Activated CD8-positive, alpha-beta memory T cell treated with anti-CD3 and anti-CD28 coated beads, Interleukin-2, amount 50 U/mL, for 1 hour (primary cell): ENCODE measurements at regions not wholly inside any gene's neighbourhood (a gene's known extent, or its start where the extent isn't known, plus 50 kb on each side); places are given as distances from the start of the nearest gene placed in this dataset.

Experiments used
- DNase-seq: peaks from one replicate; pipeline ENCODE4 v3.0.0-alpha.2; 2020; ENCODE audit errors: extremely low read depth

DNA sequence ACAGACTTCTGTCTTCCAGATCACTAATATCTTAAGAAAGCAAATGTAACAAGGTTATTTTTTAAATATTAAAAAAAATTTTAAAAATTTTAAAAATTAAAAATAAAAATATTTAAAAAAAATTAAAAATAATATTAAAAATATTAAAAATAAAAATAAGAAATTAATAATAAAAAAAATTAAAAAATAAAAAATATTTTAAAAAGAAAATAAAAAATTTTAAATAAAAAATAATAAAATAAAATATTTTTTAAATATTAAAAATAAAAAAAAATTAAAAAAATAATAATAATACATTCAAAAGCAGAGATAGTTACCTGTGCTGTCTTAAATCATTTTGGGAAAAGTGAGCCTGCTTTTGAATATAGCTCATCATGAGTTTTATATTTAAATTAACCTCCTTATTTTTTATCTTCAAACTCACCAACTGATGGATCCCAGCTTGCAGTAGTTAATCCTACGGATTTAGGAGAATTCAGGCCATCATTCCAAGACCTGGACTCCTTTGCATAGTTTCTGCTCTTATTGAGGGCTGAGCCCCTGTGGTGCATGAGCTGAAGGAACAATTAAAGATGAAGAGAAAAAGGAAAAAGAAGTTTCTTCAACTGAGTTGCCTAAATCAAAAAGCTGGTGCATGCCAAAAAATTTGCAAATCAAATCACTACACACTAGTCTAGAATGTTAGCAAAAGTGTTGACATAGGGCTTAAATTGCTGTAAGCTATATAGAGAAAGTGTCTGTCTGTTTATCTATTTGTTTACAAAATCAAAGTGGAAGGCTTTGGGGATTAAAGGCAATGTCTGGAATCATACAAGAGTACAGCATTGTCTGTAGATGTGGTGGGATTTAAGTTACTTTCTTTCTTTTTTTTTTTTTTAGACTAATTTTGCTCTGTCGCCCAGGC lies 50.5 kb upstream of the ZNF438 start:
- DNase-seq: no peak

DNA sequence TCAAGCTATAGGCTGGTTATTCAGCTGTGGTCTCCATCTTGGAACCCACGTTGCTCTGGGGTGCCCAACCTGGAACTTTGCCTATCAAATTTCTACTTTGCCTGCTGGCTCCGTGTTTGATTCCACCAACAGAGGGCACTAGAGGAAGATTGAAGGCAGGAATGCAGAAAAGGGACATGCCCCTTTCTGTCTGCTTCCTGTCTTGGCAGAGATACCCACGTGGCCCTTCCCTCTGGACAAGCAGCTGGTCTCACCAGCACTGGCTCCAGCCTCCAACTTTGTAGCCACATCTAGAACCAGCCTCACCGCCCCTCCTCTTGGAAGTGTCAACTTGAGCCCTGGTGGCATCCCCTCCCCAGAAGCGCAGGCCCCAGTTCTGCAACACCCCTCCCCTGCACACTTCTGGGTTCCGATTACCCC lies 52.1 kb upstream of the ZNF438 start:
- no peak for DNase-seq

GRCh38 chr10:31087011-31087410 lies 55.3 kb upstream of the ZNF438 start:
- DNase-seq: no peak

- DNase-seq: no peak
Observed at GRCh38 chr10:31087851-31088250, 56.2 kb upstream of the ZNF438 start.

- no peak for DNase-seq
Observed at GRCh38 chr10:31090894-31091607, 59.4 kb upstream of the ZNF438 start.

- DNase-seq: no peak
Observed at GRCh38 chr10:31095677-31096560, 64.3 kb upstream of the ZNF438 start.

DNA sequence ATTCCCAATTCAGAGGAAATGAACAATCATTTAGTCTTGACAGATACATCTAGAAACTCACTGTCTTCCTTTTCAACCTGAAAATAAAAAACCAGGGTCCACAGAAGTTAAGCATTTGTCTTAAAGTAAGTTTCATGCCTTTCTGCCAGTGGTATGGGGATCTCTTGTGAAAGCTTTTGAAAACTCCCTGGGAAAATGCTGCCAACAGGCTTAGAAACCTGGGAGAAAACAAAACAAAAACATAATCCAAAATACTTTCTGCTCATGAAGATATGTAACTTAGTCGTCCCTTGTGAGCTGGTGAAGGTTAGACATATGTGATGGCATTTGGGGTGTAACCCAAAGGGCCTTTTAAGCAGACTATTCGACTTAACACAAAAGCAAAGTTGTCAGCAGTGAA lies 66.4 kb upstream of the ZNF438 start:
- DNase-seq: no peak

DNA sequence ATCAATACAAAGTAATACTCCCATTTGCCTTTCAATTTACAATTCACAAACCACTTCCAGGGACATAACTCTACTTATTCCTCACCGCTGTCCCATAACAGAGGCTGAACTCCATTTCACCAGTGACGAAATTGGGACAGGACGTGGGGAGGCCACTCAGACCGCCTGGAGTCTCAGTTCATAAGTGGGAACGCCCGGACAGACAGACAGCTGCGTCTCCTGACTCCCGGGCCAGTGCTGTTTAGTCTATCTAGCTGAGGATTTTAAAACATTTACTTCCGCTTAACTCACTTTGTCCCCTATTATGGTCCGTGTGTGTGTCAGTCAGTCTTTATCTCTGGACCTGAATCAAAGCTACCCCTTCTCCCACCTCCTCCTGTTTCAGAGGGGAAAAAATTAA lies 67.4 kb upstream of the ZNF438 start:
- no peak for DNase-seq

DNA sequence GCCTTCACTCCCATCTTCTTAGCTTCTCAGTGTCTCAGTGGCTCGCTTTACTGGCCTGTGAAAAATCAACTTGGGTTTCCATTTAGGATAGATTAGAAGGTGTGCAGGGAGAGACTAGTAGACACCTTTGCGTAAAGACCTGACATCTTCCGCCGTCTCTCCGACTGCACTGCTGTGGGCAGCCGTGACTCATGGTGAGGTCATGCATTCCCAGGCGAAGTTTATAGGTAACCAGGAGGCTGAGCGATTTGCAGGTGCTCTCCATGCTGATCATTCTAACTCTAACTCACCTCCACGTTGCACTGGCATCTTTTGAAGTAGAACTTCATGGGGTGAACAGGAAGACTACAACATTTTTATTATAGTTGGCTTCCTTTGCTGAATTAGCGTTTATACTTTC lies 68.0 kb upstream of the ZNF438 start:
- DNase-seq: no peak

GRCh38 chr10:31100115-31100601 lies 68.5 kb upstream of the ZNF438 start:
- DNase-seq: no peak

DNA sequence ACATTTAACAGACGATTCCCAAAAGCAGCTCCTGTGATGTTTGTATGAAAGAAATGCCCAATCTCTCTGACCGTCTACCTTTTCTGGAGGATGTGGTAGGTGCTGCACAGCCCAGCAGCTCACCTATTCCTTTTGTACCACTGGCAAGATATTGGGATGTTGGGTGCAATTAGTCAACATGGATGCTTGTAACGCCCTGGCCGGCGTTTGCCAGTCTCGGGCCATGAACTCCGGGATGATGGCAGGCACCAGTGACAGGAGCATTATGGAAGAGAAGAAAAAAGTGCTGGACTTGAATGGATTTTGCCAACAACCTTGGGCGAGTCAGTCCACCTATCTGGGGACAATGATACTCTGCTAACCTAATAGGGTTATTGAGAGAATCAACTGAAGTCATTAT lies 69.0 kb upstream of the ZNF438 start:
- DNase-seq: no peak

DNA sequence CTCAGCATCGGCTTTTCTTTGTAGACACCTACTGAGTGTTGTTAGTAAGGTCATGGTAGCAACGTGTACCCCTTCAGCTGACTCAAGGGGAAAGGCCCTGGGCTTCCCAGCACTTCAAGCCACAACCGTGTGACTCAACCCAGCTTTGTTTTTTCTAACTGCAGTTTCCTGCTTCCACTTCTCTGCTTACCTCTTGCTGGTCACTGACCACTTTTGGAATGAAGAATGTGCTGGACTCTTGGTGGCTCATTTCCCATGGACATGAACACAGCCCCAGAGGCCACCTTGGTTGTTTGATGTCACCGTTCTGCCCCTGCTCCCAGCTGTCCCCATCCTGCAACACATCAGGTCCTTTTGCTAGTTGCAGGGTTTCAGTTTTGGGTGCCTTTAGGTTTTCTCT lies 69.5 kb upstream of the ZNF438 start:
- DNase-seq: no peak

DNA sequence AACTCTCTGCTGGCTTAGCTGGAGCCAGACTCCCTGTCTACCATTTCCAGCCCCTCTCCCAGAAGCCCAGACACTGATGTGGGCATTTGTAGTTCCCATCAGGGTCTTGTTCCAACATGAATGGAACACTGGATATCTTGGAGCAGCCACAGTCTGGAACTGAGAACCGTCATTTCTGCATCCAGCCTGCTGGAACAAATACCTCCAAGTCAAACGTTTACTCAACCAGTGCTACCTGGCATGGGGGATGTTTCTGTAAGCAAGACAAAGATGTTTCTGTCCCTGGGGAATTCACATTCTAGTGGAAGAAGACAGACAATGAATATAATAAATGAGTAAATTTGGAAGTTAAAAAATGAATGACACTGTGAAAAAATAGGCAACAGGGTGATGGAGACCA lies 70.8 kb upstream of the ZNF438 start:
- no peak for DNase-seq

DNA sequence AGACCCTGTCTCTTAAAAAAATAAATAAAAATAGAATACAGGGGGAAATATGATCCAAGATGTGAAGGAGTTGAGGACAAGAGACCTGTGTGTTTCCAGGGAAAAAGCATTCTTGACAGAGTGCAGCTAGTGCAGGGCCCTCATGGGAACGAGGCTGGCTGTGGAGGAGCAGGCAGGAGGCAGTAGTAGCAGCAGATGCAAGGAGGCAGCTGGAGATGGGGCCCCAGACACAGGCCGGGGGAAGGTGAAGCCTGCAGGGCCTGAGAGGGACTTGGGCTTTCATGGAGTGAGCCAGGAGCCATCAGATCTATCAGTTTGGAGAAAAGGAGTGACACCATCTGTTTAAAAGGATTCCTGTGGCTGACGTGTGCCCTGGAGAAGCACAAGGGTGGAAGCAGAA lies 71.4 kb upstream of the ZNF438 start:
- DNase-seq: no peak

DNA sequence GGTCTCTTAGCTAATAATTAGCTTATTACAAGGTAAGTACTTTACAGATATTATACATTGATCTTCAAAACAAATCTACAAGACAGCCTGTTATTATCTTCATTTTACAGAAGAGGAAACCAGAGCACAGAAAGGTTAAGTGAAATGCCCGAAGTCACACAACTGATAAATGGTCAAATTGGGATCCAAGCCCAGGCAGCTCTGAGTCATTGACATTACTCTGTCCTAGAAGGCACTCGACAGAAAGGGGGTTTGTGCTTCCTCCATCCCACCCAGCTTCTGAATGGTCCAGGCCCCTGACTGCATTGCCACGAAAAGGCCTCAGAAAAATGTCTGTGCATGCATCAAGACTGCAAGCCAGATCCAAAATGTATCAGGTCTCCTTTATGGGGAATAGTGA lies 81.3 kb upstream of the ZNF438 start:
- no peak for DNase-seq

DNA sequence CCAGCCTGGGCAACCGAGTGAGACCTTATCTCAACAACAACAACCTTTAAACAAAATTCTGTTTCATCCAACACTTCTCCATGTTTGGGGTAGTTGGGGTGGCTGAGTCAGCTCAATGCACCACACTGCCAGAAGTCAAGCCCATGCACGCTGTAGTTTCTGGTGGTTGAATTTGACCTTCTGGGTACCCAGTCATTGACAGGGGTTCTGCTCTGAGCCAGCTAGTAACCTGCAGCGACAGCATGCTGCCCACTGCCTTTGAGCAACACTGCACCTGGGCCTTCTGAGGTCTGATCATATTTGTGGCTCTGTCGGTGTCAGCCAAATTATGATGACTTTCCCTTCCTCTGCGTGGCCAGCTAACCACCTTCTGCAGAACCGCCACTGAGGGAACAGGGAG lies 84.6 kb upstream of the ZNF438 start:
- DNase-seq: no peak

DNA sequence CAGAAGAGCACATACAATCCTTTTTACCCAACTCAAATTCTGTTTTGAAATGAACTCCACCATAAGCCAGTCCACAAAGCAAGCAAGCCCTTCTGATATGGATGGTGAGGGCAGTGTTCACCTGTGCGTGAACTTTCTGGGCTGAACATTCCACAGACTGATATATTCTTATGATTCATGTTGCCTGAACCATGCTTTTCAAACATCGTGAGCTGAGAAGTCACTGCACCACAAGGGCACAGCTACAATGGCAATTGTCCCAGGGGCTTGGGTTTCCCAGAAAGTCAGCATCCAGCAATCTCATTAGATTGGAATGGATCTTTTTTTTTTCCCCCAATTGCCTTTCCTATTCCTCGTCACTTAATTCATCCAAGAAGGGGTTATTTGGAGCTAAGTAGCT lies 86.9 kb upstream of the ZNF438 start:
- no peak for DNase-seq

GRCh38 chr10:31120392-31120791 lies 88.7 kb upstream of the ZNF438 start:
- DNase-seq: no peak

DNA sequence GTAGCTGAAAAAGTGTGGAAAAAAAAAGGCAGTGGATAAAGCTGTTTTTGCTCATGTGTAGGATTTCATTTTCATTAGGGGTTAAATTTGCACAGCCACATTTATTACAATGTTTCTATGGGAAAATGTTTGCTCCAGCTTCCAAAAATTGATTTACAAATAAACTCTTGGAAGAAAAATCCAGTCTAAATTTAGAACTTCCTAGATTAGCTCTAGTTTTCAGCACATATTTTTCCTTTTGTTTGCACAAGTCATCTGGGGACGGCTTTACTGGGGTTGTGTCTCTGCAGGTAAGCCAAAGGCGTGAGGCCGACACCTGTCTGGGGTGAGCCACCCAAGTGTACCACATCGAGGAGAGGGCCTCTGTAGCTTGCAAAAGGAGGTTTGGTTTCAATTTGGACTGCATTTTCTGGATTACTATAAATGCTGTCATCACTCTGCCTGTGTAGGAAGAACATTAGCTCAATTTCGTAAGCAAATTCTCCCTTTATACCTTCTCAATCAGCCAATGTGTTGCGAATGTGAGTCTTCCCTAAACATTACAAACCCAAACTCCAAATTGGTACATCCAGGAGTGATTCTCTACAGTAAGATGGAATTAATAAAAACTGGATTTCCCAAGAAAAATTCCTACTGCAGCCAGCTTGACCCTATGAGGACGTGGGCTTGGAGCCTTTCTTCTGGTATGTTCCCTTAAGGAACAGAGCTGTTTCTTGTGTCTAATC lies 89.5 kb upstream of the ZNF438 start:
- DNase-seq: no peak

- DNase-seq: no peak
Observed at GRCh38 chr10:31121757-31122577, 90.3 kb upstream of the ZNF438 start.

DNA sequence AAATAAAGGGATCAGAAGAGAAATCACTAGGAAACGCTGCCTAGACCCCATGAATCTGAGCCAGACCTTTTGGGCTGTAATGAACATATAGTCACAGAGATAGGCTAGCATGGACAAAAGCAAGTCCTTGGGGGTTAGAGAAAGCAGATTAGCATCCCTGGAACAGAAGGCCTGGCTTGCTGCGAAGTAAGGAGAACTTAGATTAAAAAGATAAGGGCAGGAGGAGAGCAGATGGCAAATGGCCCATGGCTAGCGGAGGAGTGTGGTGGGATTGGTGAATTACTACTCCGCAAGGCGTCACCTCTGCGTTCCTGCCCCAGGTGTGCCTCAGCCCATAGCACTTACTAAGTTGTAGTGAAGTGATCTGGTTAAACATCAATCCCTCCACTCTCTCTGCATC lies 92.3 kb upstream of the ZNF438 start:
- DNase-seq: no peak
